GM21390 (cell line): ENCODE measurements at regions not wholly inside any gene's neighbourhood (a gene's known extent, or its start where the extent isn't known, plus 50 kb on each side); places are given as distances from the start of the nearest gene placed in this dataset.
"Not testable (repeated sequence)": the region's sequence is repeated elsewhere in the genome, so short reads cannot be mapped to it uniquely, and the experiment has no call there.

ENCODE experiments used
- ATAC-seq: cut with Tn5 transposase; IDR thresholded peaks from one replicate; pipeline ENCODE4 v1.9.1; 2021; ENCODE audit not compliant: unreplicated experiment

DNA sequence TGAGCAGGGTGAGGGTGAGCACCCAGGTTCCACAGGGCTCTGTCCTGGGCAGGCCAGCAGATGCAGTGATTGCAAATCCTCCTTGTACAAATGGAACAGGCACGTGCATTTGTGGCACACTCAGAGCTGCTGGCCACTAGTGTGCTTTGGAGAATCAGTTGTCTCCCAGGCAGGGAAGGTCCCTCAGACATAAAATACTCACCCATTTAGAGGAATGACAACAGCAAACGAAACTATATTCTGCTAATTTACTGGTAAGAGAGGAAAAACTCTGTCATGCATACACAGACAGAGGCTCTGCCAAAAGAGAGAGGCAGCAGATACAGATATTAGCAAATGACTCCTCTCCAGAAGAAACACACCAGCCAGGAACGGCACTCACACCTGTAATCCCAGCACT is 116.5 kb upstream of the PLGLB2 start:
- not testable (repeated sequence) for ATAC-seq

- ATAC-seq: not testable (repeated sequence)
Measured at GRCh38 chr2:87633287-87633963, 114.5 kb upstream of the PLGLB2 start.

DNA sequence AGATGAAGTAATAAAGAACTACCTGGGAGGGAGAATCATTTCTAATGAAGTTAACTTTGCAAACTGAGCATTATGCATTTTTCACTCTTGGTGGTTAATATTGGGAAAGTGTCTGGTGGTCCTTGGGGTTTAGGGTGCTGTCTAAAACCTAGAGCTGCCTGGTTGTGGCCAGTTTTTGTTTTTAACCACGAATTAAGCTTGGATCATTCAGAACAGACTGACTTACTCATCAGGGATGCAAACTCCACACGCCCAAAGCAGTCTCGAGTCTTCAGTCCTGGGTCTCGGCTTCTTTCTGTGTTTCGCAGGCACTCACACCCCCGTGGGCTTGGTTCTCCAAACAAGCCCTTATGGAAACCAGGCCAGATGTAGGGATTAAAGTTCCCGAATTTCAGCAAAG is 113.8 kb upstream of the PLGLB2 start:
- ATAC-seq: not testable (repeated sequence)

DNA sequence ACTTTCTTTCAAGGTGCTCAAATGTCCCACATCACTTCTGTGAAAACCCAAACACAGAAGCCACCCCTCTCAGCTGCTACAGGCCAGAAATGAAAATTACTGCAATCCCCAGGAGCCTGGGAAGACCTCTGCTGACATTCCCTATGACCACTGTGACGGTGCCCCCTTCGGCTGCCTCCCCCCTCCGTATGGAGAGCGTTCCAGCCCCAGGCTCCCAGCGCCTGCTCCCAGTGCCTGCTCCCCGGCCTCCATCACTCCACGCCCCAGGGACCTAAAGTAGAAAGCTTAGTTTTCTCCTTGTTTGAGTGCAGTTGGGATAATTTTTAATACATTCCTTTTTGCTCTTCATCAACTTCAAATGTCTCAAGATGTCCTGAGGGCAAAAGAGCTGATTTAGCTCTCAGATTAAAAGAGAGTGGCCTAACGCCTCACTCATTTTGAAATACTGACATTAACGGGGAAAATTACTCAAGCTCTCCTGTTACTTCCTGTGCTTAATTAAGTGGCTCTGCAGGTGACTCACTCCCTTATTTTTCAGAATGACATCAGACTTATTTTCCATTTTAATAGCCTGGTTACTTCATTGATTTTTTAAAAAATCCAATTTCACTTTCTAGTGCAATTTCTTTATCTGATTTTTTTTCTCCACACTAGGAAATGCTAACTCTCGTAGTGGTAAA is 112.8 kb upstream of the PLGLB2 start:
- not testable (repeated sequence) for ATAC-seq

DNA sequence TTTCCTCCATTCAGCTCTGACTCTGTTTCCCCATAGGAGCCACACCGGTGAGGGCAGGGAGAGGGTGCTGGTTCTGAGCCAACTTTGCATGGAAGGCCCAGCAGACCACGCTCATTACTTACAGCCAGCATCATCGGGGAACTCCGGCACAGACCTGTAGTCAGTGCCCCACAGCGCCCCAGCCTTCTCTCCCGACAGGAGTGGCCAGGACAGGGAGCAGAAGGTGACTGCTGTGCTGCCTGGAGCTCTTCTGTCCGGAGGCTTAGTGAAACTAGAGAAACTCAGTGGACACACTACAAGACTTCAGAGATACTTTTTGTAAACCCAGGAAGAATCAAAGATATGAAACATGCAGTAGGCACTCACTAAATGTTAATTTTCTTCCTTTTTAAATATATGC is 111.6 kb upstream of the PLGLB2 start:
- not testable (repeated sequence) for ATAC-seq

GRCh38 chr2:87636735-87637134 is 111.2 kb upstream of the PLGLB2 start:
- not testable (repeated sequence) for ATAC-seq

GRCh38 chr2:87637249-87637990 is 110.5 kb upstream of the PLGLB2 start:
- not testable (repeated sequence) for ATAC-seq

DNA sequence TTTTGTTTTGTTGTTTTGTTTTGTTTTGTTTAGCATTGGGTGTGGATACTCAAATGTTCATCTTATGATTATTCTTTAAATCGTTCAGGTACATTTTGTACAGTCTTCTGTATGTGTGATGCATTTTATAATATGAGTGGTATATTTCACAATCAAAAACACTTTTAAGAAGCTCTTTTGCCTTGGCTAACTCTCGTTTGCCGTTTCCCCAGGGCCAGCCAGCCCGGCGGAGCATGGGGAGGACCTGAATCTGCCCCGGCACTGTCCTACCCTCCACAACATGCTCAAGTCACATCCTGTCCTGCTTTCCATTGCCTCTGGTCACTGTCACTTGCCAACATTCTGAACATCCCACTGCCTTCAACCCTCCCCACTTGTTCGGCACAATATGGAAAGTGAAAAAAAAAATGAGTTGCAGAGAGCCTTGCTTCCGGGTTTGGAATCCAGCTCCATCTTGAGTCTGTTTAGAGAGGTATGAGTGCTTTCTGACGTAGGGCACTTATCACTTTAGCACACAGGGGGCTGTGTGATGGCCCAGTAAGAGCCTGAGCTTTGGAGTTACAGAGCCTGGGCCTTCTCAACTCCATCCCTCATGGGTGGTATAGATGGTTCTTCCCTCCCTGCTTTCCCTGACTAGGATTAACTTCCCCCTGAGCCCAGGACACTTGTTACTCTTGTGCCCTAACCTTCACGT is 109.6 kb upstream of the PLGLB2 start:
- not testable (repeated sequence) for ATAC-seq

- ATAC-seq: not testable (repeated sequence)
Measured at GRCh38 chr2:87638872-87639271, 109.0 kb upstream of the PLGLB2 start.

DNA sequence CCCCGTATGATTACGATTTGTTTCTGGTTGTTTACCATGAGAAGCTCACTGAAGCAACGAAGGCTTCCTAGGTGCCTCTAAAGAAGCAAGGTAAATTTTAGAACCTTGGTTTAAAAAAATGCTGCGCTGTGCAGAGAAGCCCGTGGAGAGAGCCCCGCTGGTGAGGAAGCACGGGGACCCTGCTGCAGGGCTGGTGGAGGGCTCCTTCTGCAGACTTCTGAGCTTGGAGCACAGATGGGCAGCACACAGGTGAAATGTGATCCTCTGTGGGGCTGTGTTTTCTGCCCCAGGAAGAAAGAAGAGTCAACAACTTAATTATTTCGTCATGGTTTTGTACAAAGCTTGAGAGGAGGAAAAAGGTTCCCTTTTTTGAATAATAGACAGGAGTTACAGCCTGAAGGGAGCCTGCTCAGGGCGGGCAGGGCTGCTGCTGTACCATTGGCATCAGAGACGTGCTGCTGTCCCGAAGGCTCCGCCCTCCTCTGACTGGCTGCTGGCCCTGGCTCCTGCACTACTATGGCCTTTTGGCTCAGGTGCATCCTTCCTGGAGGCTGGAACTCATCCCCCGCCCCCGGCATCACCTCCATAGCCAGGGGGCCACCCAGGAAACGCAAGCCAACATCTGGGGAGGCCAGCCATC is 108.0 kb upstream of the PLGLB2 start:
- ATAC-seq: not testable (repeated sequence)

DNA sequence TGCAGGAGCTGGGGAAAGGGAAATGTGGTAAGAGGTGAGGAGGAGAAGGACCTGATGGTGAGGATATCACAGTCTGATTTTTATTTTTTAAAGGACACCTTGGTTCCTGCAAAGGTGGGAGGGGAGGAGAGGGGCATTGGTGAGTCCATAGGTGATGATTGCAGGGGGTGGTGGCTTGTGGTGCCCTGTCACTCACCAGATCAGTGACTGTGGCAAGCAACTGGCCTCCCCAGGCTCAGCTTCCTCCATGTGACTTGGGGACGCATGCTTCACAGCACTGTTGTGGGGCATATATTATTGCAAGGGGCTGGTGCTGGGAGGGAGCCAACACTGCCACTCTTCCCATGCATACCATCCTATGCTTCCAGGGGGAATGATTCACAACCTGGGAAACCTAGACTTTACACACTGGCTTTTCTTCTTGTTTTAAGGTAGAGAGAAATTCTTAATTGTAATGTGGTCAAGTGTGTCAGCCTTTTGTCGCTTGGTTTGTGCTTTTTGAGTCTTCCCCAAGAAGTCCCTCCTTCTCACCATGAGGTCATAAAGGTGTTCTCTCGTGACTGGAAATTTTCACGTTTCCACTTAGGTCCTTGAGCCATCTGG is 106.8 kb upstream of the PLGLB2 start:
- not testable (repeated sequence) for ATAC-seq

DNA sequence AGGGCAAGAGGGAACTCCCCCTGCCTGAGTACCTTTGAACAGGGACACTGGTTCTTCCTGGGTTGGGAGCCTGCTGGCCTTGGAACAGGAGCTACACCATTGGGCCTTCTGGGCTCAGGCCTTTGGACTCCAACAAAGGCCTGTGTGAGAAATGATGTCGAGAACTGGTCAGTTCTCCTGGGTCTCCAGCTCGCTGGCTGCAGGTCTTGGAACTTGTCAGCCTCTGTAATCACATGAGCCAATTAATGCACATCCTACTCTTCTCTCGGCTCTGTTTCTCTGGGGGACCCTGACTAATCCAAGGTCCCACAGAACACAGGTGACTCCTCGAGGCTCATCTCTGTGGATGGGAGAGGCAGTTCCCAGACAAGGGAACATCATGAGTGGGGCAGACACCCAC is 104.7 kb upstream of the PLGLB2 start:
- ATAC-seq: not testable (repeated sequence)

- not testable (repeated sequence) for ATAC-seq
Measured at GRCh38 chr2:87647737-87648498, 100.0 kb upstream of the PLGLB2 start.

DNA sequence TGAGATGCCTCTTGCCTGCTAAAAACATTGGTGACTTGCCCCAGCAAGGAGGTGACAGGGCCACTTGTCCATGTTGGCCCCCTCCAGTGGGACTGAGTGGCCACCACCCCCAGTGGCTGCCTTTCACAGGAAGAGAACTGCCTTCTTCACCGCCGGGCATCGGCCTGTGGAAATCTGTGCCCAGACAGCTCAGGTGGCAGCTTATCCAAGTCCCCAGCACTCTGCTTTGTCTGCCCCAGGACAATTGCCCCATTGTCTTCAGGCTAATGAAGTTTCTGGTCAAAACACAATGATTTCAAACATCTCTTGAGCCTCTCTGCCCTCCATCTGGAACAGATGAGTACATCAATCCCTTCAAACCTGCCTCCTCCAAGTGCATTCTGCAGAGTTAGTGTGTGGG is 99.1 kb upstream of the PLGLB2 start:
- not testable (repeated sequence) for ATAC-seq

- not testable (repeated sequence) for ATAC-seq
Measured at GRCh38 chr2:87649871-87650270, 98.0 kb upstream of the PLGLB2 start.

DNA sequence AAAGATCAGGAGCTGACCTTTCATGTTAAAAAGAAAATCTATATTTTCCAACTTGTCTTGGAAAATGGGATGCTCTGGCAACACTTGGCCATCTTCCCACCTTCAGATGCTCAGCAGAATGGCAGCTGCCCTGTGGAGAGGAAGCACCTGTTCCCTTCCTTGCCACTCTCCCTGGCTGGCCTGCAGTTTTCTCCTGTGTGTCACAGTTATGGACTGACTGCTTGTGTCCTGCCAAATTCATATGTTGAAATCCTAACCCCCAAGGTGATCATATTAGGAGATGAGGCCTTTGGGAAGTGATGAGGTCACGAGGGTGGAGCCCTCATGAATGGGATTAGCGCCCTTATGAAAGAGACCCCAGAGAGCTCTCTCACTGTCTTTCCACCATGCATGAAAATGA is 97.0 kb upstream of the PLGLB2 start:
- not testable (repeated sequence) for ATAC-seq

GRCh38 chr2:87651589-87651988 is 96.3 kb upstream of the PLGLB2 start:
- ATAC-seq: not testable (repeated sequence)

GRCh38 chr2:87653373-87653772 is 94.5 kb upstream of the PLGLB2 start:
- ATAC-seq: not testable (repeated sequence)

GRCh38 chr2:87654136-87654814 is 93.6 kb upstream of the PLGLB2 start:
- ATAC-seq: not testable (repeated sequence)
